Spleen (tissue), 7 donors: ENCODE measurements at regions not wholly inside any gene's neighbourhood (a gene's known extent, or its start where the extent isn't known, plus 50 kb on each side); places are given as distances from the start of the nearest gene placed in this dataset.

Experiments used
- POLR2A ChIP-seq, 3 donors: fragments of 450-650 bp; IDR thresholded peaks; one replicate each; pipeline ENCODE4 v1.5.1; 2017; ENCODE audit warnings: antibody characterized with exemption in 3 of 3, mild to moderate bottlenecking in 1 of 3
- POLR2AphosphoS5 ChIP-seq, 3 donors: sonication (generic); formaldehyde crosslinking; IDR thresholded peaks; one replicate each; pipeline ENCODE4 v1.5.1; 2017; ENCODE audit warnings: antibody characterized with exemption in 3 of 3
- TF ChIP-seq, protein P1 (sequence below), 11 experiments: fragments of 200-600 bp in 7 of 11; fragments of 450-650 bp in 4 of 11; sonication (generic) in 4 of 11; IDR thresholded peaks in 8 of 11; conservative IDR thresholded peaks in 3 of 11; 1 replicate in 7 of 11; 2 replicates in 4 of 11; pipeline versions ENCODE4 v1.4.0 to v1.8.0; 2016 to 2021; ENCODE audit warnings: antibody characterized with exemption in 11 of 11, inconsistent platforms in 4 of 11, mild to moderate bottlenecking in 1 of 11
- donor health status: DM: no; HTN: no; CAD: no; lungs with moderate emphysema.
- donor health status: DM: no; HTN: no; CAD: no.
- donor health status: DM: no; HTN: no; CAD: no.

DNA sequence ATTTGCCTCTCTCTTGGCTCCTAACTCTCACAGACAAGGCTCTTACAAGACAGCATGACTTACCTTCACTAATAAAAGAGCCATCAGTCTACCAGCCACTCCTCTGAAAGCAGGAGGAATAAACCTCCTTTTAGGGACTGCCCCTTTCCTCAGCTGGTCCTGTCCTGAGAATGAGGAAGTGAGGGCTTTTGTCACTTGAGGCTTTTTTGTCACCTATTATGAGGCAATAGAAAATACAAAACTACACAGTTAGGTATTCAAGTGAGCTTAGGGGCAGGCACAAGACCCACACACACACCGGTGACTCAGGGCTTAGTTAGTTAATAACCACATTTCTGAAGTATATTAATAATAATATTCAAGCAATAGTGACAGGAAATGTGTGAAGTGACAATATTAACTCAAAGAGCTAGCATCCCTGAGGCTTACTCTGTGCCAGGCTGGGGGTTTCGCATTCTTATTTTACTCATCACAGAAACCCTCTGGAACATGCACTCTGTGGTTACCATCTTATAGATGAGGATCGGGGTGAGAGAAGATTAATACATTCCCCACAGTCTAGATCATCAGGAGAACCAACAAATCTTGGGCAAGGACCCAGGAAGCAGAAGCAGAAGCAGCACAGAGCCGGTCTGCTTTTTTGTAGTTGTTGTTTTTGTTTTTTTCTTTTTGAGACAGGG is 379.9 kb downstream of the LIG4 start:
- TF ChIP-seq, protein P1, sequence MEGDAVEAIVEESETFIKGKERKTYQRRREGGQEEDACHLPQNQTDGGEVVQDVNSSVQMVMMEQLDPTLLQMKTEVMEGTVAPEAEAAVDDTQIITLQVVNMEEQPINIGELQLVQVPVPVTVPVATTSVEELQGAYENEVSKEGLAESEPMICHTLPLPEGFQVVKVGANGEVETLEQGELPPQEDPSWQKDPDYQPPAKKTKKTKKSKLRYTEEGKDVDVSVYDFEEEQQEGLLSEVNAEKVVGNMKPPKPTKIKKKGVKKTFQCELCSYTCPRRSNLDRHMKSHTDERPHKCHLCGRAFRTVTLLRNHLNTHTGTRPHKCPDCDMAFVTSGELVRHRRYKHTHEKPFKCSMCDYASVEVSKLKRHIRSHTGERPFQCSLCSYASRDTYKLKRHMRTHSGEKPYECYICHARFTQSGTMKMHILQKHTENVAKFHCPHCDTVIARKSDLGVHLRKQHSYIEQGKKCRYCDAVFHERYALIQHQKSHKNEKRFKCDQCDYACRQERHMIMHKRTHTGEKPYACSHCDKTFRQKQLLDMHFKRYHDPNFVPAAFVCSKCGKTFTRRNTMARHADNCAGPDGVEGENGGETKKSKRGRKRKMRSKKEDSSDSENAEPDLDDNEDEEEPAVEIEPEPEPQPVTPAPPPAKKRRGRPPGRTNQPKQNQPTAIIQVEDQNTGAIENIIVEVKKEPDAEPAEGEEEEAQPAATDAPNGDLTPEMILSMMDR (IDR thresholded peaks at IDR 0.05 in 8 of 11, conservative IDR thresholded peaks at IDR 0.05 in 3 of 11), result no peak
- no peak for TF ChIP-seq POLR2AphosphoS5 (IDR thresholded peaks at IDR 0.05)
- no peak for TF ChIP-seq POLR2A (IDR thresholded peaks at IDR 0.05)
